HEK293 (cell line): ENCODE measurements at regions not wholly inside any gene's neighbourhood (a gene's known extent, or its start where the extent isn't known, plus 50 kb on each side); places are given as distances from the start of the nearest gene placed in this dataset.
"Not testable (repeated sequence)": the region's sequence is repeated elsewhere in the genome, so short reads cannot be mapped to it uniquely, and the experiment has no call there.

ENCODE experiments used
- CTCF ChIA-PET: fragments of 350-600 bp; formaldehyde crosslinking; extraction: SDS; loops from one replicate; lab custom pipeline; 2021; ENCODE audit warnings: antibody characterized with exemption; lab: Yijun Ruan, JAX
- POLR2A ChIA-PET: fragments of 300-600 bp; formaldehyde crosslinking; extraction: SDS; loops from one replicate; lab custom pipeline; 2020; ENCODE audit warnings: antibody characterized with exemption, inconsistent platforms; lab: Yijun Ruan, JAX
- H3K27ac ChIP-seq: fragments of 200-500 bp; sonication (Bioruptor generic); 2 replicates; pipeline ENCODE4 v1.5.1; 2014; ENCODE audit warnings: low read depth, low read length, control low read depth, inconsistent platforms; ENCODE audit errors: extremely low read depth
- H3K36me3 ChIP-seq, 2 experiments: fragments of 200-500 bp in 1 of 2; sonication (Bioruptor generic) in 1 of 2; 1 replicate in 1 of 2; 2 replicates in 1 of 2; pipeline ENCODE4 v1.5.1; 2014 to 2017; ENCODE audit warnings: inconsistent platforms in 2 of 2, low read length in 2 of 2; ENCODE audit not compliant: control insufficient read depth in 2 of 2, insufficient read depth in 1 of 2
- H3K4me1 ChIP-seq: fragments of 200-500 bp; sonication (Bioruptor generic); 2 replicates; pipeline ENCODE4 v1.5.1; 2014; ENCODE audit warnings: mild to moderate bottlenecking, low read length, inconsistent platforms; ENCODE audit not compliant: control insufficient read depth, insufficient read depth
- H3K4me3 ChIP-seq: 2 replicates; pipeline ENCODE4 v1.5.1; 2011; ENCODE audit warnings: low read depth, mild to moderate bottlenecking, control low read depth, low read length, moderate library complexity
- H3K9me3 ChIP-seq: fragments of 200-500 bp; sonication (Bioruptor generic); 2 replicates; pipeline ENCODE4 v1.5.1; 2014; ENCODE audit warnings: low read depth, low read length, inconsistent platforms; ENCODE audit not compliant: control insufficient read depth, insufficient read depth
- ELK4 ChIP-seq: IDR thresholded peaks from 2 replicates; pipeline ENCODE4 v1.6.1; 2011; ENCODE audit warnings: mild to moderate bottlenecking, low read depth, low read length, borderline replicate concordance
- GFI1B ChIP-seq: fragments of 450-650 bp; formaldehyde crosslinking; IDR thresholded peaks from 2 replicates; pipeline ENCODE4 v1.5.1; 2016; ENCODE audit warnings: missing biosample characterization, missing genetic modification characterization
- HOXC10 ChIP-seq: sonication (generic); formaldehyde crosslinking; IDR thresholded peaks from 2 replicates; pipeline ENCODE4 v1.8.1; 2023; ENCODE audit warnings: mild to moderate bottlenecking, missing genetic modification reagents
- SALL2 ChIP-seq: fragments of 450-650 bp; formaldehyde crosslinking; IDR thresholded peaks from 2 replicates; pipeline ENCODE4 v1.5.0; 2017; ENCODE audit warnings: missing biosample characterization, mild to moderate bottlenecking, missing genetic modification characterization, borderline replicate concordance
- SETDB1 ChIP-seq: IDR thresholded peaks from one replicate; pipeline ENCODE4 v1.6.1; 2017; ENCODE audit warnings: mild to moderate bottlenecking, low read length, moderate library complexity, mixed read lengths; ENCODE audit not compliant: insufficient read length
- YY2 ChIP-seq: fragments of 450-650 bp; formaldehyde crosslinking; IDR thresholded peaks from 2 replicates; pipeline ENCODE4 v1.5.1; 2016; ENCODE audit warnings: missing biosample characterization, missing genetic modification characterization
- ZNF23 ChIP-seq: fragments of 450-650 bp; formaldehyde crosslinking; IDR thresholded peaks from 2 replicates; pipeline ENCODE4 v1.5.1; 2016; ENCODE audit warnings: missing biosample characterization, missing genetic modification characterization, borderline replicate concordance
- ZNF239 ChIP-seq: fragments of 450-650 bp; formaldehyde crosslinking; IDR thresholded peaks from 2 replicates; pipeline ENCODE4 v1.5.1; 2016; ENCODE audit warnings: missing biosample characterization, missing genetic modification characterization
- ZNF266 ChIP-seq: fragments of 450-650 bp; formaldehyde crosslinking; IDR thresholded peaks from 2 replicates; pipeline ENCODE4 v1.5.1; 2016; ENCODE audit warnings: missing biosample characterization, missing genetic modification characterization, low read depth
- ZNF280D ChIP-seq: fragments of 450-650 bp; formaldehyde crosslinking; IDR thresholded peaks from 2 replicates; pipeline ENCODE4 v1.5.1; 2016; ENCODE audit warnings: missing biosample characterization, missing genetic modification characterization
- ZNF366 ChIP-seq: fragments of 450-650 bp; formaldehyde crosslinking; conservative IDR thresholded peaks from 2 replicates; pipeline ENCODE4 v1.5.1; 2016; ENCODE audit warnings: missing biosample characterization, missing genetic modification characterization
- ZNF571 ChIP-seq: fragments of 450-650 bp; formaldehyde crosslinking; IDR thresholded peaks from 2 replicates; pipeline ENCODE4 v1.5.0; 2017; ENCODE audit warnings: missing biosample characterization, missing genetic modification characterization
- ZNF600 ChIP-seq: fragments of 450-650 bp; formaldehyde crosslinking; IDR thresholded peaks from 2 replicates; pipeline ENCODE4 v1.5.1; 2016; ENCODE audit warnings: missing biosample characterization, missing genetic modification characterization
- ZNF624 ChIP-seq: fragments of 450-650 bp; formaldehyde crosslinking; IDR thresholded peaks from 2 replicates; pipeline ENCODE4 v1.5.1; 2017; ENCODE audit warnings: missing biosample characterization, missing genetic modification characterization
- ZNF645 ChIP-seq: fragments of 450-650 bp; formaldehyde crosslinking; IDR thresholded peaks from 2 replicates; pipeline ENCODE4; 2016; ENCODE audit warnings: missing biosample characterization, missing genetic modification characterization
- ZNF704 ChIP-seq: fragments of 450-650 bp; formaldehyde crosslinking; IDR thresholded peaks from 2 replicates; pipeline ENCODE4 v1.5.1; 2016; ENCODE audit warnings: missing biosample characterization, missing genetic modification characterization

- Histone ChIP-seq H3K27ac (no peak overlapping the region), H3K9me3 (no peaks in the 10 kb centered on the region), H3K4me3 (no peak overlapping the region)
- CTCF ChIA-PET = no interaction called here
- TF ChIP-seq GFI1B = no peak
- TF ChIP-seq ZNF704 (tag by site-specific recombination) = no peak
- TF ChIP-seq ZNF366 = no peak
- TF ChIP-seq ZNF239 (tag by site-specific recombination) = no peak
- no peak for TF ChIP-seq ZNF266 (tag by site-specific recombination)
- no peak for TF ChIP-seq ZNF624 (tag by site-specific recombination)
- TF ChIP-seq ZNF23 = no peak
- no peak for TF ChIP-seq HOXC10 (CRISPR knock-in tag)
- TF ChIP-seq SALL2 (tag by site-specific recombination) = no peak
- TF ChIP-seq ZNF571 (tag by site-specific recombination) = no peak
- no peak for TF ChIP-seq SETDB1
- TF ChIP-seq, all 188 proteins: peak for 0
- H3K4me1 ChIP-seq = no peaks in the 10 kb centered on the region
- H3K36me3 ChIP-seq = no peaks in the 10 kb centered on the region
- POLR2A ChIA-PET = no interaction called here
Measured at GRCh38 chr12:116662612-116663144, 75.2 kb downstream of the SPRING1 start.

GRCh38 chr12:116661341-116661740 lies 76.5 kb downstream of the SPRING1 start:
- TF ChIP-seq ZNF600 (tag by site-specific recombination) = no peak
- TF ChIP-seq ELK4 = no peak
- no peak for TF ChIP-seq ZNF645
- no peak for TF ChIP-seq YY2 (tag by site-specific recombination)
- TF ChIP-seq ZNF280D (tag by site-specific recombination) = no peak
- Histone ChIP-seq H3K36me3 (no peaks in the 10 kb centered on the region), H3K4me3 (no peak overlapping the region), H3K27ac (no peak overlapping the region), H3K4me1 (no peaks in the 10 kb centered on the region), H3K9me3 (no peaks in the 10 kb centered on the region)
- ChIA-PET POLR2A (no interaction called here), CTCF (interaction anchor here (0.8 kb wide), 1 partner anchor 61 kb away, joined by 3 read pairs; no protein-coding TSS in a partner anchor)

GRCh38 chr12:116660740-116661139 lies 77.1 kb downstream of the SPRING1 start:
- H3K4me3 ChIP-seq, H3K9me3 ChIP-seq, H3K27ac ChIP-seq, POLR2A ChIA-PET, H3K4me1 ChIP-seq, H3K36me3 ChIP-seq: not testable (repeated sequence)
- CTCF ChIA-PET = interaction anchor here (0.6 kb wide), 1 partner anchor 10 kb away, joined by 3 read pairs; no protein-coding TSS in a partner anchor
